HG03439 (cell line): ENCODE measurements at regions not wholly inside any gene's neighbourhood (a gene's known extent, or its start where the extent isn't known, plus 50 kb on each side); places are given as distances from the start of the nearest gene placed in this dataset.
A peak's percentile ranks its signal among the peaks of the same experiment; 100 is the strongest.

Experiments used
- ATAC-seq: cut with Tn5 transposase; IDR thresholded peaks from one replicate; pipeline ENCODE4 v1.9.1; 2021; ENCODE audit warnings: mild to moderate bottlenecking, moderate library complexity; ENCODE audit not compliant: unreplicated experiment

DNA sequence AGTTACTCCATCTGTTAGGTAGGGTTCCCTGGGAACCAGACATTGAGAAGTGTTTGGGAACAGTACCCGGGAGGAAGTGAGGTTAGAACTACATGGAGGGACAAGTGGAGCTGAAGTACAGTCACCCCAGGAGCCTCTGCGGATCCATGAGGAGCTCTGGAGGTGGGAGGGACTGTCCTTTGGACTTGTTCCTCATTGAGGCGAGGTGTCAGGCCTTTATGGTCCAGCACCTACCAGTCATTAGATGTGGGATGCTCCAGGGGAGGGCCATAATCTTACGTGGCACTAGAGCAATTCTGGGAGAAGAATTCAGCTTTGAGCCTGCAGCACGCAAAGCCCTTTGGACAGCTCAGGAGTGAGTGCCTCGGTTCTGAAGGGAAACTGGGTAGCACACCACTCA lies 142.8 kb downstream of the DACT1 start:
- no peak for ATAC-seq

DNA sequence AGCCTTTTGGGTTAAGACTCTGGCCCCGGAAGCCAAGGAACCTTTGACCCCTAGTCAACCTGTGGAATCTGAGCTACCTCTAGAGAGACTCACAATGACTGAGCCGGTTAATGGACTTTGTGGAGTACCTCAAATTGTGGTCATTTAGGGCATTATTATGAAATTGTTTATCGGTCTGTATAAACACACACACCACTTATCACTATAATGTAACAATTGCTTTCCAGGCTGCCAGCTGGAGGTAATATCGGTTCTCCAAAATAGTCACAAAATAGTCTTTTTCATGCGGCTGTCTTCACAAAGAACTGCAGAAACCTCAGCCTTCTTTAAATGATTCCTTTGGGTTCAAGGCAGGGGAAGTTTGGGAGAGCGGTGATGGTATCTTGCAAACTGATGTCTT lies 144.2 kb downstream of the DACT1 start:
- ATAC-seq, result no peak

DNA sequence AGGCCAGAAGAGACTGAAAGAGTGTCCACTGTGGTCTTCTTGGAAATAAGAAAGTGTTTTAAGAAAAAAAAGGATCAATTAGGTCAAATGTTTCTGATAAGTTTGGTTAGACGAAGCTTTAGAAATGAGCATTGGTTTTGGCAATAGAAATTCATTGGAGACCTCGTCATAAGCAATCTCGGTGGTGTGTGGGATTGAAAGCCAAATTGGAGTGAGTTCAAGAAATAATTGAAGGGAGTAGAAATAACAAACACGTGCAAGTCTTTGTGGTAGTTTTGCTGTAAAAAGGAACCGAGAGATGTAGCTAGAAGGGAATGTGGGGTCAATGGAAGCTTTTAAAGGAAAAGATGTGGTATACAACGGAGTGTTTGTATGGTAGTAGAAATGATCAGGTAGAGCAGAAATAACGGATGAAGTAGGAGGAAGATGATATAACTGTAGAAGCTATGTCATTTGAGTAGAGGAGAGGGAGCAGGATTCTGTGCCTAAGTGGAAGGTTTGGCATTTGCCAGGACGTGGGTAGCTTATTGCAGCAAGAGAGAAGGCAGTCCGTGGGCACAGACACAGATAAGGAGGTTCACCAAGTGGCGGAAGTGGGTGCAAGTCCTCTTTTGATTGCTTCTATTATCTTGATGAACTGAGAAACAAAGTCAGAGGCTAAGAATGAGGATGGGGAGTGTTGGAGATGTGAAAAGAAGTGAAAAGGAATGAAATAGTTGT lies 146.2 kb downstream of the DACT1 start:
- ATAC-seq, result no peak

DNA sequence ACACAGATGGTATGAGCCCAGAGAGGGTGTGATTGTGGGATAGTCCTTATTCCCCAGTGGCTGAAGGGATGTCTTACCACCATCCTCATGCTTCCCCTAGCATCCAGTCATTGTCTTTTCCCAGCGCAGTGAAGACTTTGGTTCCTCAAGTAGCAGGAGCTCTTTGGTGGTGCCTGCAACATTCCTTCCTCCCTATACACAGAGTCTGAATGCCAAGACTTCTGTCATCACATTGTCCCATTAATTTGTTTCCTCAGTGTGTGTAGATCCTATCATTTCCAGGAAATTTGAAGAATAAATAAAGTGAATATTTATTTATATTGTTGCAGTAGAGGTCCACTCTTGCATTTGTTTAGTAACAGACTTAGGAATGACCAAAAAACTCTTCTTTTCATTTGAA lies 147.2 kb downstream of the DACT1 start:
- no peak for ATAC-seq

DNA sequence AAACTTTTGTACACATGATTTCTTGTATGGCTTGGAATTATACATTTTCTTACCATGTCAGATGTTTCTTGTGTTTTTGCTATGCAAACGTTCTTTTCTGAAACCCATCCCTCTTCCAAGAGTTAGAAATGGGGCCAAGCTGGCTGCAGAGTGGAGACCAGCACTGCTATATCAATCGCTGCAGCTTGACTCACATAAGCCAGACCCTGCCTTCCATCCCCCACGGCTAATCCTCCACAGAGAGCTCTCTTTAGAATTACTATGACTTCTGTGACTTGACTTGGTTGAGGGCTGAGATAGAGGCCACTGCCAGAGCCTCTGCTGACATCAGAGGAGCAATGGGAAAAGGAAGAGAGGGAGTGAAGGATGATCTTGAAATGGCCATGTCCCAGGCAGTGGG lies 147.9 kb downstream of the DACT1 start:
- ATAC-seq, result no peak

DNA sequence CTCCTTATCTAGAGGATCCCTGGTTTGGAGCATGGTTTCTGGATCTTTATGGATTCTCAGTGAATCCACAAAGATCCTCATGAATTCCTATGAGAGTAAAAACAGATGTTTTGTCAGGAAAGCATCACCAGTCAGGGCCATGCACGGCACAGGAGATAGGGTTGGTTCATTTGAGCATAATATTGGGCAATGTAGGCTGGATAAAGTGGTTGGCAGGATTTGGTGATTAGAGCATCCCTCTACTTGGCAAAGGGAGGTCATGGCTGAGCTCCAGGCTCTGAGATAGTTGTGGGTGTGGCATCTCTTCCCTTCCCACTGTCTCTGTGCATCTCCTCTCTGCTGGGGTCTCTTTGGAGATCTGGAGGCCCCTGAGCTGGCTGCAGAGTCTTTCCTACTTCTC lies 149.8 kb downstream of the DACT1 start:
- ATAC-seq, result no peak

DNA sequence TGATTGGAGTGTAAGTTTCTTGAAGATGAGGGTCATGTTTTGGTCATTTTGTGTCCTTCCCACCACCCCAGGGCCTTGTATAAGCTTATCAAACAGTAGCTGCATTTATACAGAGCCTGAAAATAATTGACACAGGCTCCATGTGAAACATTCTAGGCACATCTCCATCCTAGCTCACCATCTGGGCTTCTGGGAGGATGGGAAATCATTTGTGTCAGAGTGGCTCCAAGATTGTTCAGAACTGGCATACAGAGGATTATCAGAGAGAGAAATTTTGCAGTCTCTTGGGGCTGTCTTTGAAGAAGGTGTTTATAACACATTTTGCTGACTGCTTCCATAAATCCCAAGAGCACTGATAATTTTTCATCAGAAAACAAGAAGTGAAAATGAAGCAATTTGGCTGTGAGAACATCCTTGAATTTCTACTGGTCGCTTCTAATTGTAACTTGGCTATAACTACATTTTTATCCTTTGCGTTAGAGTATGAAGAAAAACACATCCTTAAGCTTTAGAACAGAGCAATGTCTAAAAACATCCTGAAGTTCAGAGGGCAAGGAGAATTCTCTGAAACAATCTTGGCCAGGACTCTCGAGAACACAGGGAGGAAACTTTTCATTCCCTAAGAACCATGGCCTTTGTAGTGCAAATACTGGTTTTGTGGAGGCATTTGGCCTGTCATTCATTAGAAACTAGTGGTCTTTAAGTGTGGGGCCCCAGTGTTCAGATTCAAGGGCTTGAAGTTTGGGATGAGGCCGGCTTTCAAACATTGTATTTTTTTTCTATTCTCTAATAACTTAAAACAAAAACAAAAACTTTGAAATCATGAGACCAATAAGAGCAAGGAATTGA lies 151.1 kb downstream of the DACT1 start:
- ATAC-seq, result no peak

DNA sequence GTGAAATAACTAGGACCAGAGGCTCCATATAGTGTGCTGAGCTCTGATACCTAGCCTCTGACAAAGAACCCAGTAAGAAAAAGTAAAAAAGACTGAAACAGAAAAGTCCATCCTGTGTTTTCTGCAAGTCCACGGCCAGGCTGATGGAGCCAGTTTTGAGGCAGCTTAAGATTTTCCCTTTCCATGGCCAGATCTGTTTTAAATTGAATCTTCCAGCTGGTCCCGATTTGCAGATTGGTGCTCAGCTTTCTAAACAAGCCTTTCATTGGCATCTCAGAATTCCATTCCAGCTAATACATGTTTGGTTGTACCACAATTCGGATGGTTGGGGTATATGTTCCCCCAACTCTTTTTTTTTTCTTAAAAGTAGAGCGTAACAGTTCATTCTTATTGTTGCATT lies 152.0 kb downstream of the DACT1 start:
- ATAC-seq, result no peak

DNA sequence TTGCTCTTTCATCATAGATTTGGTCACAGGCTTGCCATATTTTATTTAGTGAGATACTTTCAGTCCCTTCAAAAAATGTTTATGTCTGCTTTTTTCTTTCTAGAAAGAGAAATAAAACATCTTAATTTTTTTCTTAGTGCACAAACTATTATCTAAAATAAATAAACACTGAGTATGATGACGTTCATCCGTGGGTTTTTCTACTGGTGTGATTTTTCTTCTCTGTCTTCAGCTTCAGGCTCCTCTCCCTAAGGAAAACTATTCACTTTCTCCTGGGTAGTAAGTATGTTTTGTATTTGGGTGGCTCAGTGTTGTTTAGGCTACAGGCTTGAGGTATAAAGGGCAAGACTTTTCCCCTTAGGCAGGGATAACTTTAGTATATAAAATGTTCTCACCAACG lies 154.7 kb downstream of the DACT1 start:
- ATAC-seq, result no peak

DNA sequence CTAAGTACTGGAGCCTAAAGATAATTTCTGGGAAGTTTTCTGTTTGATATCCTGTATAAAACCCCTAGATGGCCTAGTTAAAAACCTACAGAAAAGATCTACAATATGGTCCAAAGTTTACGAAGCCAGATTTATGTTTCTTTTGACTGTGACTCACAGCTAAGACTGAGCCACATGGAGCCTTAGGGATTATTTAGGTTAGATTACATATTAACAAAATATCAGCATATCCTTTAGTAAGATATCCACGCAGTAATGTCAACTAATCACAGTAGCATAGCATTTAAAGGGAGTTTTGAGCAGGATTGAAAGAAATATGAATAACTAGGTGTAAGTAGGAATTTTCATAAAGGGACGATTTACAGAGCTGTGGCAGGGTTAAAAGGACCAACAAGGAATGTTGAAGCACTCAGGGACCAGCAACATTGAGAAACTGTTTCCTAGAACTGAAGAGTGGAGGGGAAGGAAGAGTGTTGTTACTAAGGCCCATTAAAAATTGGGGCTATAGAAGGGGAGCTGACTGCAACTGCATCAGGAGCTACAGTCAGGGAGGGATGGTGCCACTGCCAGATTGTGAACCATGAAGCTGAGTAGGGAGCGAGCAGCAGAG lies 155.5 kb downstream of the DACT1 start:
- ATAC-seq, result no peak

DNA sequence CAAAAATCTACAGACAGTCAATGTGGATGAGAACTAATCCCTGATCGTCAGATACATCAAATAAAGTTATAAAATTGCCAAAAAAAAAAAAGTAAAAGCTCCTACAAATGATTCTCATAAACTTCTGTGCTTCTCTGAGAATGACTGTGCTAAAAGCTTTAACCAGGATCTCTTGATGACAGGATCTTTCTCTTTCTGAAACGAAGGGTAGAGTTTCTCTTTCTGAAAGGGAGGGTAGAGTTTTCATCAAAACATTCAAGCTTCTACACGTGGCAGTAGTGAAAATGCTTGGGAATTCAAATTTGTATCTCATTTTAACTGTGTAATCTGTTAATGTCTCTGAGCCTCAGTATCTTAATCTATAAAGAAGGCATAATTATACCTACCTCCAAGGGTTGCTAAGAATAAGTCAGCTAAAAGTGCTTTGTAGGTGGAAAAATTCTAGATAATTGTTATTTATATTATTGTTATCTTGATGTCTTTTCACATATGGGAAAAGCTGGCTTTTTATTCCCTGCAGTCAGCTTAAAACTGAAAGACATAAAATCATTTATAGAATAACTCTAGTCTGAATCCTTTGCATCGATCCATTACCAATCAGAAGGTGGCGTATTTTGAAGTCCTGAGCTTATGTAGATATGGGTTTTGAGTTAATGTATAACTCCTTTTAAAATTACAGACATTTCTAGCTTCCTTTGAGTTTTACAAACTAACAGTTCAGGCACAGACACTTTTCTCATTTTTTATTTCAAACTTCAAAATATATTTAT lies 157.4 kb downstream of the DACT1 start:
- ATAC-seq, result no peak

DNA sequence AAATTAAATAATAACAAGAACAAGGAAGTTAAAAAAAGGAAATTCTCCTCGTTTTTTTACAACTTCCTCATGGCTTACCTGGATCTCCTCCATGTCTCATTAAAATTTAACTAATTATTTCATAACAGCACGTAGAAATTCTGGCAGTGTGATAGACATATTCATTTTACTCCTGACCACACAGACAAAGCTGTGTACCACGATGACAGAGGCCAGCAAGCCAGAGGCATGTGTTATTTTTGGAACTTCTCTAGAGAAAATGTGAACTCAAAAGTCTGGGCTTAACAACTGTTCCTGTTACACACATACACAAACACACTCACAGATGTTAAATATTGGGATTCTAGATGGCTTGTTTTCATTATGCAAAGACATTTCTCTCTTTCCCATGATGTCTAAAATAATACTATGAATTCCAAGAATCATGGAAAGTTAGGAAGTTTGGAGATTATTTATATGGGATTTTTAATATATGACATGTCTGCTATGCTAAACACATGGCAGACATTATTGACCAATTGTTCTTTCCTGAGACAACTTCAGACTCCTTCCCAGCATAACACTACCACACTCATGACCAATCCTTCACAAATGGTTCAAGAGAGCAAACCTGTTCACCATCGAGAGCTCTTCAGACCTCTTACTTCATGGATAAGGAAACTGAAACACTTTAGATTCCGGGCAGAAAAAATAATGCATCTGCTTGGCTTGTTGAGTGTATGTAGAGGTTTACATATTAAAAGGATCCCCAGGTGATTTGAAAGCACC lies 158.7 kb downstream of the DACT1 start:
- no peak for ATAC-seq

DNA sequence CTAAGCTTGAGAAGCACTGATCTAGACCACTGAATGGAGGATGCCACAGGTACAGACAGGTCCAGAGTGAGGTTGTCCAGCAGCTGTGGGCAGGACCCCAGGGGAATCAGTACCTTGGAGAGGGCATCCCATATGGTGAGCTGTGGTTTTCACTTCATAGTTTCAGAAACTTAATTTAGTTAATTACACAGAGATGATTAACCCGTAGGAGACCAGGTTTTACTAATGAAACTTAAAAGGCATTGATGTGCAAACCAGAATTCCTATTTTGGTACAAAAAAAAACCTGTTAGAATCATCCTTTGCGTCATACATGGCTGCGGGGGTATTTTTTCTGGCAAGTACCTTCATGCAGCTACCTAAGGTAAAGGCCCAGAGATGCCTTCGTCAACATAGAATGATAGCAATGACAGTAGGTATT lies 159.3 kb downstream of the DACT1 start:
- ATAC-seq, result peak; percentile 87

DNA sequence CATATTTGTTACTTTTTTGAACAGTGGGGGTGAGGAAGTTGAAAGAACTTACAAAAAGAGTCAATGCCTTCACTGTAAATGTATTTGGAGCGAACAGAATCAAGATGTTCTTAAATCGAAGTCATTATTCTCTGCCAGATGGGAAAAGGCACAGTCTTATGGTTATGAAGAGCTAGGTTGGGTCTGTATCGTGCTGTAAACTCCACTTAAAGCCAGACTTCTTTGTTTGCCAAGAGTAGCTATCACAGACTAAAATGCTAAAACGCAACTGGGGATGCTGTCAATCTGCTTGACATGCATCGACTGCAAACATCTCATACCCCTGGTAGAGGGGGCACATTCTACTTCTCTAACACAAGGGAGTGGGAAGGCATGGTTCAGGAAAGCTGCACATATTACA lies 160.4 kb downstream of the DACT1 start:
- no peak for ATAC-seq

DNA sequence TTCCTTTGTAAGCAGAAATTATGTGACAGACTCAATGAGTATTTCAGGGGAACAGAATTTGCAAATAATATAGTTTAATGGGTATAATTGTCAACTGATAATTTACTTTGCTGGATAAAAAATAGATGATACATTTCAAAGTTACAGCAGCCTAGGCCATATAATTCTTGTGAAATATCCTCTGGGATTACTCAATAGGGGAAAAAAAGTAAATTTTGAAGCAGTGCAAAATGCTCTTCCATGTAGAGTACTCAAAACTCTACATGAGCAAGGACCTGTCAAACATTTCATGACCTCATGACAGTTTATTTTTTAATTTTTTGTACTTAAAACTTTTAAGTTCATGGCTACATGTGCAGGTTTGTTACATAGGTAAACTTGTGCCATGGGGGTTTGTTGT lies 163.3 kb downstream of the DACT1 start:
- no peak for ATAC-seq

DNA sequence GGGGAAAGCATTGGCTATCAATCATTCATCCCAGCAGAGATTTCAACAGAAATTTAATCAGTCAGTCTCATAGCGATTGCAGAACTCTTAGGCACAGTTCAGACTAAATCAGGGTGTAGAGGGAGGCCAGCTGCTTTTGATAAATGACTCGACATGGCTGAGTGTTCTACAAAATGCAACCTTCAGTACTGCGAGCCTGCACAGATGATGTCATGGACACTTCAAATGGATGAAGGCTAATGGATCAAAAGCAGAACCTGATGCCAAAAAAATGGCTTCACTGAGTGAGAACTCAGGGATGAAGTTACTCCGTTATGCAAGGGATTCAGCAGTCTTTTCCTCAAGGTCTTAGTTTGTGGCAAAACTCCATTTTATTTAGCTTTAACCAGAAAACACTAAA lies 167.3 kb downstream of the DACT1 start:
- ATAC-seq, result no peak

DNA sequence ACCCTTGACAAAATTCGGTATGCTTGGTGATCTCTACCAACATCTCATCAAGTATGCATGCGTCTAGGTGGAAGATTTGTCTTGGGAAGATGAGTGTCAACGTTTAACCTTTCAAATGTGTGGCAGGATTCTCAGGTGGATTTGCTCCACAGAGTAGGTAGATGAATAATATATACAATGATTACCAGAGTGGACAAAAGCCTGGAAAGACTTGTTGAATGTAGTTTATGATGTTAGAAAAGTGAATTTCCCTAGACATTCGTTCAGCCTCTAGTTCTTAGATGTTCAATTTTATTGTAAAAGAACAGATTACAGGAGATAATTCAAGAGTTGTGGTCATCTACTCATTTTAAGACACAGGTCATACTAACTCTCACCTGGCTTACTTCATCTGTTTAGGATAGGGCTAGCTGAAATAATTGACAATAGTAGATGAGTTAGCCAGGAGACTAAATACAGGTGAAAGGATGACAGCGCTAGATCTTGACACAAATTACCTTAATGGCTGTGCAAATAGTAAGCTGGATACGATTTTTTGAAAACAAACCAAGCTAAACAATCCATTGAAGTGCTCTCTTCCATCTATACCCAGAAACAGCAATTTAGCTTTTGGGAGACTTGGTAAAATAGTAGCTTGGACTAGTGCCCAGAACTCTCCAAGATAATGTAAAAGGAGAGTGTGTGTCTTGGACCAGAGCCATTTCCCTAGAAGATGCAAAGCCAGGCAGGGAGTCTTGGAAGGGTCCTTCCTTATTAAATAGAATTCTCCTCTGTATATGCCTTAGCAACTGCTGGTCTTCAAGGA lies 168.0 kb downstream of the DACT1 start:
- ATAC-seq, result no peak

DNA sequence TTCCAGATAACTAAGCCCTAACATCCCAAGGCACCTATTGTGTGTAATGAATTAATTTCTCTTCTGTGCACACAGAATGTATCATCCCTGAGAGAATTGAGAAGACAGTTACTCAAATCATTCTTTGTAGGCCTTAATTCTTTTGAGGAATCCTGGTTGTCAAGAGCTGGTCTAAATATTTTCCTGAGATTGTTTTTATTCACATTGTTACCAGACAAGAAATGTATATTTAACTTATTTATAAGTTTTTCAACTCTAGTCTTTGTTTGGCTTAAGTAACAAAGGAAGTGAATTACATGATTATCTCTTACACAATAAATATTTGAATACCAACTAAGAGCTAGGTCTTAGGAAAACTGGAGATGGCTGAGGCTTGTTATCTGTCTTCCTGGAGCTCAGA lies 169.4 kb downstream of the DACT1 start:
- ATAC-seq, result no peak

DNA sequence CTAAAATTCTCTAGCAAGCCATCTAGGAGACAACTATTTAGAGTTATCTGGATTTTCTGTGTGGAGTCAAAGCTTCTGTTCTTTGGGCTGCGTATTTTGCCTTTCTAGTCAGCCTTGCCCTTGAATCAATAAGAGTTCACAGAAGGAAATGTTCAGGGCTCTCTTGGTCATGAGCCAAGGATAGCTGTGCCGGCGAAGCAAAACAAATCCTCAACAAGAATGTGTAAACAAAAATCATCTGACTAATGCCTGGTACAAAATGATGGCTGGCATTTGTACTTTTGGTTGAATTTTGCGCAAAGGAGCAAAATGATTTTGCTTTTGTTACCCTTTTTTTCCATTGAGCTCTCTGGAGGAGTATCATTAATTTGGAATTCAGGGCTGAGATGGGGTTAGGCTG lies 171.1 kb downstream of the DACT1 start:
- ATAC-seq, result no peak

DNA sequence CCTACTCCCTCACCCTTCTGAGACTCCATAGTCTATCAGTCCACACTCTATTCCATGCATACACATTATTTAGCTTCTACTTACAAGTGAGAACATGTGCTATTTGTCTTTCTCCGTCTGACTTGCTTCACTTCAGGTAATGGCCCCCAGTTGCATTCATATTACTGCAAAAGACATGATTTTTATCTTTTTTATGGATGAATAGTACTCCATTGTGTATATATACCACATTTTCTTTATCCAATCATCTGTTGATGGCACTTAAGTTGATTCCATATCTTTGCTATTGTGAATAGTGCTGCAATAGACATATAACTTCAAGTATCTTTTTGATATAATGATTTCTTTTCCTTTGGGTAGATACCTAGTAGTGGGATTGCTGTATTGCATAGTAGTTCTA lies 171.8 kb downstream of the DACT1 start:
- no peak for ATAC-seq
